Endothelial cell of umbilical vein (primary cell): ENCODE measurements at regions not wholly inside any gene's neighbourhood (a gene's known extent, or its start where the extent isn't known, plus 50 kb on each side); places are given as distances from the start of the nearest gene placed in this dataset.
A peak's percentile ranks its signal among the peaks of the same experiment; 100 is the strongest.

Source experiments
- BruUV-seq: library from RNA; stranded (reverse); fragments of 400-500 nt; replicated peaks from 2 replicates; lab custom pipeline; 2021; lab: Mats Ljungman, UMichigan
- CTCF ChIA-PET: fragments of 300-600, 350-600 bp; sonication (Branson Sonifier 250); formaldehyde crosslinking; loops from one replicate; lab custom pipeline; 2021; ENCODE audit warnings: antibody characterized with exemption, inconsistent platforms; lab: Charles Lee
- POLR2A ChIA-PET: fragments of 300-600, 350-600 bp; sonication (Branson Sonifier 250); formaldehyde crosslinking; loops from one replicate; lab custom pipeline; 2021; ENCODE audit warnings: antibody characterized with exemption, inconsistent platforms; lab: Charles Lee
- DNase-seq: peaks from one replicate; pipeline ENCODE4 v3.0.0-alpha.2; 2011; ENCODE audit warnings: low read depth, low spot score
- FAIRE-seq: peaks from 2 replicates; lab custom pipeline; 2011; peaks lifted over from hg19 to GRCh38; lab: Jason Lieb, UNC
- H2AFZ ChIP-seq: 2 replicates; pipeline ENCODE4 v1.6.0; 2012; ENCODE audit warnings: low read depth, low read length, control low read depth, inconsistent platforms
- H3K27ac ChIP-seq: 2 replicates; pipeline ENCODE4 v1.5.1; 2011; ENCODE audit warnings: low read depth, mild to moderate bottlenecking, control low read depth, low read length, moderate library complexity; ENCODE audit not compliant: insufficient read depth
- H3K27me3 ChIP-seq, 2 experiments: 2 replicates each; pipeline versions ENCODE4 v1.6.0 to v1.6.1; 2011; ENCODE audit warnings: low read length in 2 of 2, mixed read lengths in 1 of 2; ENCODE audit not compliant: control insufficient read depth in 2 of 2, insufficient read depth in 2 of 2
- H3K36me3 ChIP-seq, 2 experiments: 2 replicates in 1 of 2; 3 replicates in 1 of 2; pipeline ENCODE4 v1.5.1; 2011; ENCODE audit warnings: low read length in 2 of 2, mild to moderate bottlenecking in 1 of 2, moderate library complexity in 1 of 2; ENCODE audit not compliant: control insufficient read depth in 2 of 2, insufficient read depth in 2 of 2; ENCODE audit errors: extremely low read depth in 1 of 2
- H3K4me1 ChIP-seq: 3 replicates; pipeline ENCODE4 v1.5.1; 2011; ENCODE audit warnings: mild to moderate bottlenecking, low read length; ENCODE audit not compliant: control insufficient read depth, insufficient read depth; ENCODE audit errors: extremely low read depth
- H3K4me2 ChIP-seq: 2 replicates; pipeline ENCODE4 v1.6.1; 2011; ENCODE audit warnings: low read length, control low read depth, mixed read lengths; ENCODE audit not compliant: insufficient read depth
- H3K4me3 ChIP-seq, 3 experiments: fragments of 200-600 bp in 1 of 3; sonication (generic), shearing (Covaris generic) in 1 of 3; replicated peaks in 1 of 3; 2 replicates each; pipeline ENCODE4 v1.5.1; 2011 to 2016; ENCODE audit warnings: control low read depth in 3 of 3, low read length in 3 of 3, mild to moderate bottlenecking in 2 of 3, inconsistent platforms in 1 of 3, low read depth in 1 of 3, moderate library complexity in 1 of 3; ENCODE audit not compliant: insufficient read depth in 1 of 3
- H3K79me2 ChIP-seq: 2 replicates; pipeline ENCODE4 v1.6.0; 2012; ENCODE audit warnings: low read length, inconsistent platforms; ENCODE audit not compliant: control insufficient read depth, insufficient read depth
- H3K9ac ChIP-seq: replicated peaks from 2 replicates; pipeline ENCODE3; 2011; ENCODE audit warnings: low read length, control low read depth; ENCODE audit not compliant: insufficient read depth; ENCODE audit errors: extremely low read depth
- H3K9me1 ChIP-seq: replicated peaks from 3 replicates; pipeline ENCODE4 v1.6.0; 2011; ENCODE audit warnings: mild to moderate bottlenecking, low read length; ENCODE audit not compliant: control insufficient read depth, insufficient read depth; ENCODE audit errors: extremely low read depth
- H3K9me3 ChIP-seq: replicated peaks from 2 replicates; pipeline ENCODE4 v1.5.1; 2012; ENCODE audit warnings: low read length, inconsistent platforms; ENCODE audit not compliant: control insufficient read depth, insufficient read depth
- H4K20me1 ChIP-seq: replicated peaks from 2 replicates; pipeline ENCODE3; 2011; ENCODE audit warnings: mild to moderate bottlenecking, low read length; ENCODE audit not compliant: control insufficient read depth, insufficient read depth; ENCODE audit errors: extremely low read depth
- CTCF ChIP-seq, 2 donors: IDR thresholded peaks; 1 replicate in 1 of 2; 2 replicates in 1 of 2; pipeline ENCODE4 v1.5.1; 2011; ENCODE audit warnings: low read length in 2 of 2, mild to moderate bottlenecking in 2 of 2, moderate library complexity in 2 of 2, control low read depth in 1 of 2, inconsistent platforms in 1 of 2, low read depth in 1 of 2; ENCODE audit not compliant: insufficient read depth in 1 of 2; ENCODE audit errors: extremely low read depth in 1 of 2
- EZH2 ChIP-seq: IDR thresholded peaks from 2 replicates; pipeline ENCODE4 v1.6.1; 2012; ENCODE audit warnings: borderline replicate concordance, low read depth, mild to moderate bottlenecking, moderate library complexity, low read length, inconsistent platforms; ENCODE audit not compliant: severe bottlenecking
- FOS ChIP-seq: IDR thresholded peaks from 2 replicates; pipeline ENCODE4 v1.6.1; 2011; ENCODE audit warnings: mild to moderate bottlenecking, low read length, moderate library complexity, borderline replicate concordance; ENCODE audit not compliant: insufficient read depth
- GATA2 ChIP-seq: IDR thresholded peaks from 2 replicates; pipeline ENCODE4 v1.7.0; 2011; ENCODE audit warnings: low read depth, mild to moderate bottlenecking, moderate library complexity, mixed read lengths, low read length; ENCODE audit not compliant: insufficient read length, insufficient read depth
- JUN ChIP-seq: IDR thresholded peaks from 2 replicates; pipeline ENCODE4 v1.6.1; 2011; ENCODE audit warnings: borderline replicate concordance, low read depth; ENCODE audit not compliant: insufficient read length, insufficient read depth
- MAX ChIP-seq: IDR thresholded peaks from 2 replicates; pipeline ENCODE4 v1.6.1; 2011; ENCODE audit not compliant: insufficient read depth, insufficient read length
- MYC ChIP-seq: IDR thresholded peaks from one replicate; pipeline ENCODE4 v1.6.1; 2011; ENCODE audit warnings: mild to moderate bottlenecking, low read depth, low read length
- POLR2A ChIP-seq: IDR thresholded peaks from 2 replicates; pipeline ENCODE4 v1.6.1; 2012; ENCODE audit warnings: low read depth, mild to moderate bottlenecking, control low read depth, low read length
- POLR2AphosphoS5 ChIP-seq: IDR thresholded peaks from 2 replicates; pipeline ENCODE4 v1.6.1; 2012; ENCODE audit warnings: low read depth, mild to moderate bottlenecking, control low read depth, low read length, moderate library complexity; ENCODE audit not compliant: insufficient read depth
- dilution Hi-C: fragments of 300-500 bp; cut with MboI; formaldehyde crosslinking; loops from one replicate; pipeline ENCODE4 v1.15.0; 2019; ENCODE audit warnings: low sequenced_read_pairs; ENCODE audit not compliant: extremely low pct_ligation_motif_present
- intact Hi-C: fragments of 100-400 bp; cut with micrococcal nuclease; formaldehyde crosslinking; loops from one replicate; pipeline ENCODE4 v1.10.0; 2022

GRCh38 chr2:236338495-236339184 is 74.4 kb upstream of the ASB18 start:
- BruUV-seq: no TSS peak
- CTCF ChIA-PET: interaction anchor here (0.7 to 1.1 kb wide), 2 partner anchors 29 to 559 kb away, joined by 3 to 5 read pairs; no protein-coding TSS in a partner anchor
- H3K4me1 ChIP-seq: no peaks in the 10 kb centered on the region

More at GRCh38 chr2:236338495-236339184, 74.4 kb upstream of the ASB18 start:
- POLR2A ChIA-PET: no interaction called here
- FAIRE-seq (peak; percentile 63), DNase-seq (peak; percentile 34)
- no peaks in the 10 kb centered on the region for H3K27me3 ChIP-seq
- H2AFZ ChIP-seq: no peak overlapping the region
- no peaks in the 10 kb centered on the region for H3K36me3 ChIP-seq
- H3K4me2 ChIP-seq: no peak overlapping the region
- H3K4me3 ChIP-seq: no peak overlapping the region
- H3K9ac ChIP-seq: no peak overlapping the region
- H3K79me2 ChIP-seq: no peaks in the 10 kb centered on the region
- no peaks in the 10 kb centered on the region for H3K9me3 ChIP-seq
- no peak for TF ChIP-seq CTCF (IDR thresholded peaks at IDR 0.05; ENCODE audit: extremely low read depth in 1 of 2, insufficient read depth in 1 of 2, low read depth in 1 of 2, low read length in 2 of 2)
- no peak for TF ChIP-seq EZH2
- TF ChIP-seq MYC: no peak
- TF ChIP-seq FOS: no peak
- no peak for TF ChIP-seq POLR2AphosphoS5
- TF ChIP-seq POLR2A: no peak
- TF ChIP-seq GATA2: no peak
- TF ChIP-seq JUN: no peak
- TF ChIP-seq MAX: no peak
- H3K9me1 ChIP-seq: no peaks in the 10 kb centered on the region
- no peak overlapping the region for H3K27ac ChIP-seq
- H4K20me1 ChIP-seq: no peaks in the 10 kb centered on the region
- dilution Hi-C loops (no loop called here), intact Hi-C loops (no loop called here)
